Liver (tissue), 7 donors: ENCODE measurements at regions not wholly inside any gene's neighbourhood (a gene's known extent, or its start where the extent isn't known, plus 50 kb on each side); places are given as distances from the start of the nearest gene placed in this dataset.

Experiments used
- DNase-seq: peaks from one replicate; pipeline ENCODE4 v3.0.0-alpha.2; 2017; ENCODE audit warnings: low spot score
- H3K27ac ChIP-seq, 2 donors: one replicate each; pipeline ENCODE4 v1.7.0; 2013; ENCODE audit warnings: inconsistent platforms in 2 of 2, low read length in 2 of 2, control low read depth in 1 of 2, low read depth in 1 of 2, mild to moderate bottlenecking in 1 of 2
- H3K27me3 ChIP-seq, 4 donors: one replicate each; pipeline versions ENCODE4 v1.6.1 to v1.7.0; 2013; ENCODE audit warnings: low read length in 3 of 4, inconsistent platforms in 1 of 4, mild to moderate bottlenecking in 1 of 4, moderate library complexity in 1 of 4; ENCODE audit not compliant: control insufficient read depth in 4 of 4, insufficient read depth in 4 of 4
- H3K36me3 ChIP-seq, 4 donors: one replicate each; pipeline versions ENCODE4 v1.6.1 to v1.7.0; 2013; ENCODE audit warnings: low read length in 3 of 4, mild to moderate bottlenecking in 3 of 4, low read depth in 1 of 4, moderate library complexity in 1 of 4; ENCODE audit not compliant: control insufficient read depth in 4 of 4, insufficient read depth in 3 of 4
- H3K4me1 ChIP-seq, 4 donors: one replicate each; pipeline versions ENCODE4 v1.6.1 to v1.7.0; 2013; ENCODE audit warnings: low read length in 3 of 4, mild to moderate bottlenecking in 3 of 4, moderate library complexity in 1 of 4; ENCODE audit not compliant: control insufficient read depth in 4 of 4, insufficient read depth in 4 of 4
- H3K4me3 ChIP-seq, 3 donors: one replicate each; pipeline versions ENCODE4 v1.6.1 to v1.7.0; 2013; ENCODE audit warnings: low read length in 3 of 3, control low read depth in 1 of 3, low read depth in 1 of 3, mild to moderate bottlenecking in 1 of 3
- H3K9ac ChIP-seq, 2 donors: one replicate each; pipeline ENCODE4 v1.7.0; 2013; ENCODE audit warnings: low read length in 2 of 2, mild to moderate bottlenecking in 2 of 2, moderate library complexity in 2 of 2, control low read depth in 1 of 2, low read depth in 1 of 2
- H3K9me3 ChIP-seq, 4 donors: one replicate each; pipeline versions ENCODE4 v1.6.1 to v1.7.0; 2013; ENCODE audit warnings: low read length in 3 of 4; ENCODE audit not compliant: control insufficient read depth in 4 of 4
- ATF3 ChIP-seq: IDR thresholded peaks from 2 replicates; pipeline ENCODE4 v1.6.1; 2016; ENCODE audit warnings: antibody characterized with exemption
- EGR1 ChIP-seq, 2 donors: IDR thresholded peaks; 2 replicates each; pipeline ENCODE4 v1.6.1; 2016 to 2018; ENCODE audit warnings: antibody characterized with exemption in 2 of 2, low read depth in 2 of 2
- FOXA1 ChIP-seq: IDR thresholded peaks from 2 replicates; pipeline ENCODE4 v1.6.1; 2016; ENCODE audit warnings: antibody characterized with exemption
- FOXA2 ChIP-seq: IDR thresholded peaks from 2 replicates; pipeline ENCODE4 v1.6.1; 2016; ENCODE audit warnings: antibody characterized with exemption
- GABPA ChIP-seq, 2 donors: IDR thresholded peaks in 1 of 2; conservative IDR thresholded peaks in 1 of 2; 2 replicates each; pipeline ENCODE4 v1.6.1; 2016; ENCODE audit warnings: antibody characterized with exemption in 2 of 2, mild to moderate bottlenecking in 1 of 2, moderate library complexity in 1 of 2
- HNF4A ChIP-seq, 2 donors: conservative IDR thresholded peaks; 2 replicates each; pipeline ENCODE4 v1.6.1; 2016; ENCODE audit warnings: antibody characterized with exemption in 2 of 2, mild to moderate bottlenecking in 2 of 2
- HNF4G ChIP-seq: IDR thresholded peaks from 2 replicates; pipeline ENCODE4 v1.6.1; 2016; ENCODE audit warnings: antibody characterized with exemption
- MAX ChIP-seq: IDR thresholded peaks from 2 replicates; pipeline ENCODE4 v1.6.1; 2016; ENCODE audit warnings: antibody characterized with exemption
- NR2F2 ChIP-seq: IDR thresholded peaks from 2 replicates; pipeline ENCODE4 v1.6.1; 2016; ENCODE audit warnings: antibody characterized with exemption
- RAD21 ChIP-seq, 2 donors: IDR thresholded peaks; 2 replicates each; pipeline ENCODE4 v1.6.1; 2016; ENCODE audit warnings: antibody characterized with exemption in 2 of 2, mild to moderate bottlenecking in 2 of 2
- REST ChIP-seq: IDR thresholded peaks from 2 replicates; pipeline ENCODE4 v1.6.1; 2016; ENCODE audit warnings: antibody characterized with exemption, mild to moderate bottlenecking
- RXRA ChIP-seq, 2 donors: IDR thresholded peaks; 2 replicates each; pipeline ENCODE4 v1.6.1; 2017 to 2018; ENCODE audit warnings: antibody characterized with exemption in 2 of 2, mild to moderate bottlenecking in 1 of 2
- SP1 ChIP-seq: IDR thresholded peaks from 2 replicates; pipeline ENCODE4 v1.6.1; 2018; ENCODE audit warnings: antibody characterized with exemption, mild to moderate bottlenecking
- TAF1 ChIP-seq: conservative IDR thresholded peaks from 2 replicates; pipeline ENCODE4 v1.6.1; 2016; ENCODE audit warnings: antibody characterized with exemption, mild to moderate bottlenecking
- YY1 ChIP-seq: IDR thresholded peaks from 2 replicates; pipeline ENCODE4 v1.6.1; 2016; ENCODE audit warnings: antibody characterized with exemption, mild to moderate bottlenecking
- ZBTB33 ChIP-seq: IDR thresholded peaks from 2 replicates; pipeline ENCODE4 v1.6.1; 2016; ENCODE audit warnings: antibody characterized with exemption
- WGBS: extraction: QIAGEN DNeasy Blood & Tissue Kit; methylation state at CpG from one replicate; pipeline ENCODE4 v1.1.7; 2013; 5-methylcytosine and 5-hydroxymethylcytosine counted together
- donor health status: healthy.
- donor health status: healthy.
- donor health status: healthy.
- donor health status: healthy.

- TF ChIP-seq ZBTB33 = no peak
- TF ChIP-seq ATF3 = no peak
- TF ChIP-seq RXRA (IDR thresholded peaks at IDR 0.05) = no peak
- TF ChIP-seq YY1 = no peak
- no peak for TF ChIP-seq EGR1 (IDR thresholded peaks at IDR 0.05; ENCODE audit: low read depth in 2 of 2)
- no peak for TF ChIP-seq HNF4A (conservative IDR thresholded peaks at IDR 0.05)
- no peak for TF ChIP-seq TAF1
- no peak for TF ChIP-seq FOXA1
- no peak for TF ChIP-seq NR2F2
- no peak for TF ChIP-seq MAX
- TF ChIP-seq FOXA2 = no peak
These were observed 645.3 kb downstream of the NR4A2 start (continued) for GRCh38 chr2:155687181-155687580.

GRCh38 chr2:155679647-155680046 lies 652.9 kb downstream of the NR4A2 start:
- no peaks in the 10 kb centered on the region for H3K36me3 ChIP-seq
- H3K9me3 ChIP-seq = peaks cover 0 to under 1% (median 0%) of the 10 kb centered on the region in 4 donors
- no peaks in the 10 kb centered on the region for H3K4me1 ChIP-seq
- no peaks in the 10 kb centered on the region for H3K27me3 ChIP-seq
- TF ChIP-seq HNF4G (no peak), HNF4A (conservative IDR thresholded peaks at IDR 0.05) (no peak), GABPA (IDR thresholded peaks at IDR 0.05 in 1 of 2, conservative IDR thresholded peaks at IDR 0.05 in 1 of 2) (no peak), MAX (no peak), REST (no peak), RAD21 (IDR thresholded peaks at IDR 0.05) (no peak)
- DNase-seq = no peak
- H3K9ac ChIP-seq = no peak overlapping the region
- no peak overlapping the region for H3K27ac ChIP-seq
- 82% methylated on average over 2 of the region's 2 CpGs for WGBS
- no peak overlapping the region for H3K4me3 ChIP-seq

- Histone ChIP-seq H3K4me3 (no peak overlapping the region), H3K27ac (no peak overlapping the region), H3K27me3 (no peaks in the 10 kb centered on the region), H3K36me3 (no peaks in the 10 kb centered on the region), H3K9me3 (peaks cover 0 to 10% (median 0%) of the 10 kb centered on the region in 4 donors), H3K9ac (no peak overlapping the region), H3K4me1 (no peaks in the 10 kb centered on the region)
- DNase-seq = no peak
- 78% methylated on average over 2 of the region's 2 CpGs for WGBS
- TF ChIP-seq EGR1 (IDR thresholded peaks at IDR 0.05; ENCODE audit: low read depth in 2 of 2) (no peak), ATF3 (no peak), ZBTB33 (no peak), YY1 (no peak), SP1 (no peak), MAX (no peak), NR2F2 (no peak), GABPA (IDR thresholded peaks at IDR 0.05 in 1 of 2, conservative IDR thresholded peaks at IDR 0.05 in 1 of 2) (no peak), TAF1 (no peak)
These were observed 656.6 kb downstream of the NR4A2 start for GRCh38 chr2:155675920-155676319.
